HG02610 (cell line): ENCODE measurements at regions not wholly inside any gene's neighbourhood (a gene's known extent, or its start where the extent isn't known, plus 50 kb on each side); places are given as distances from the start of the nearest gene placed in this dataset.

Experiments used
- ATAC-seq: cut with Tn5 transposase; IDR thresholded peaks from one replicate; pipeline ENCODE4 v1.9.1; 2021; ENCODE audit warnings: mild to moderate bottlenecking, moderate library complexity; ENCODE audit not compliant: unreplicated experiment

GRCh38 chr6:63521475-63522210 lies 50.6 kb upstream of the LOC128125822 start:
- ATAC-seq, result no peak
